Neural cell (in vitro differentiated cells): ENCODE measurements at regions not wholly inside any gene's neighbourhood (a gene's known extent, or its start where the extent isn't known, plus 50 kb on each side); places are given as distances from the start of the nearest gene placed in this dataset.

ENCODE experiments used
- H2AFZ ChIP-seq: fragments of 200-600, 300-800 bp; sonication (generic), shearing (Covaris generic); 2 replicates; pipeline ENCODE4 v1.6.0; 2014; ENCODE audit warnings: low read depth, mild to moderate bottlenecking, antibody characterized with exemption, low read length, moderate library complexity
- H3F3A ChIP-seq: fragments of 200-600 bp; shearing (Covaris generic); 2 replicates; pipeline ENCODE4 v1.6.1; 2016; ENCODE audit warnings: mild to moderate bottlenecking, moderate library complexity, mixed read lengths, antibody characterized with exemption, low read length; ENCODE audit not compliant: insufficient read depth, poor library complexity, severe bottlenecking
- H3K27ac ChIP-seq: fragments of 200-600, 300-800 bp; sonication (generic), shearing (Covaris generic); 2 replicates; pipeline ENCODE4 v1.5.1; 2014; ENCODE audit warnings: mild to moderate bottlenecking, low read length, moderate library complexity
- H3K27me3 ChIP-seq: fragments of 300-800, 200-600 bp; sonication (generic), shearing (Covaris generic); 2 replicates; pipeline ENCODE4 v1.6.0; 2014; ENCODE audit warnings: mild to moderate bottlenecking, low read depth, low read length, moderate library complexity; ENCODE audit not compliant: insufficient read depth
- H3K36me3 ChIP-seq: fragments of 300-800, 200-600 bp; sonication (generic), shearing (Covaris generic); 2 replicates; pipeline ENCODE4 v1.5.1; 2014; ENCODE audit warnings: mild to moderate bottlenecking, antibody characterized with exemption, low read length, moderate library complexity; ENCODE audit not compliant: insufficient read depth
- H3K4me2 ChIP-seq: fragments of 300-800, 200-600 bp; sonication (generic), shearing (Covaris generic); 2 replicates; pipeline ENCODE4 v1.6.0; 2014; ENCODE audit warnings: mild to moderate bottlenecking, low read length
- H3K4me3 ChIP-seq: fragments of 300-800, 200-600 bp; sonication (generic), shearing (Covaris generic); 2 replicates; pipeline ENCODE4 v1.5.1; 2014; ENCODE audit warnings: mild to moderate bottlenecking, low read length, moderate library complexity
- H3K79me2 ChIP-seq: fragments of 200-600 bp; shearing (Covaris generic); replicated peaks from 2 replicates; pipeline ENCODE4 v1.6.0; 2014; ENCODE audit warnings: mild to moderate bottlenecking, low read length, moderate library complexity; ENCODE audit not compliant: insufficient read depth
- H3K9ac ChIP-seq: fragments of 300-800, 200-600 bp; sonication (generic), shearing (Covaris generic); 2 replicates; pipeline ENCODE4 v1.6.1; 2016; ENCODE audit warnings: mild to moderate bottlenecking, low read length, mixed read lengths
- H3K9me2 ChIP-seq: fragments of 200-600 bp; shearing (Covaris generic); 2 replicates; pipeline ENCODE4 v1.6.1; 2016; ENCODE audit warnings: mild to moderate bottlenecking, low read length, mixed read lengths; ENCODE audit not compliant: insufficient read depth
- H3K9me3 ChIP-seq: fragments of 200-600, 300-800 bp; sonication (generic), shearing (Covaris generic); 2 replicates; pipeline ENCODE4 v1.6.1; 2016; ENCODE audit warnings: mild to moderate bottlenecking, mixed run types, low read length, moderate library complexity, mixed read lengths
- H4K20me1 ChIP-seq: fragments of 200-600 bp; shearing (Covaris generic); 2 replicates; pipeline ENCODE4 v1.6.1; 2016; ENCODE audit warnings: mild to moderate bottlenecking, mixed run types; ENCODE audit not compliant: insufficient read depth
- EP300 ChIP-seq: fragments of 450-650 bp; conservative IDR thresholded peaks from 2 replicates; pipeline ENCODE4 v1.6.1; 2014; ENCODE audit warnings: antibody characterized with exemption, mild to moderate bottlenecking, moderate library complexity; ENCODE audit not compliant: poor library complexity, severe bottlenecking
- EZH2 ChIP-seq: fragments of 200-600, 300-800 bp; shearing (Covaris generic), sonication (generic); IDR thresholded peaks from 2 replicates; pipeline ENCODE4 v1.6.1; 2014; ENCODE audit warnings: antibody characterized with exemption, low read length, borderline replicate concordance, mild to moderate bottlenecking; ENCODE audit not compliant: insufficient read depth, poor library complexity, severe bottlenecking
- MXI1 ChIP-seq: fragments of 450-650 bp; conservative IDR thresholded peaks from 2 replicates; pipeline ENCODE4 v1.6.1; 2014; ENCODE audit warnings: antibody characterized with exemption, mild to moderate bottlenecking; ENCODE audit not compliant: poor library complexity, severe bottlenecking
- POLR2AphosphoS5 ChIP-seq: IDR thresholded peaks from 2 replicates; pipeline ENCODE4 v1.6.1; 2012
- RAD21 ChIP-seq: fragments of 450-650 bp; conservative IDR thresholded peaks from 2 replicates; pipeline ENCODE4 v1.6.1; 2014; ENCODE audit warnings: antibody characterized with exemption, mild to moderate bottlenecking, moderate library complexity
- SMC3 ChIP-seq: fragments of 450-650 bp; conservative IDR thresholded peaks from 2 replicates; pipeline ENCODE4 v1.6.1; 2014; ENCODE audit warnings: antibody characterized with exemption, mild to moderate bottlenecking, moderate library complexity; ENCODE audit not compliant: poor library complexity
- TAF1 ChIP-seq: IDR thresholded peaks from 2 replicates; pipeline ENCODE4 v1.6.1; 2012; ENCODE audit warnings: low read depth
- TF ChIP-seq, protein P1 (sequence below): fragments of 450-650 bp; IDR thresholded peaks from 2 replicates; pipeline ENCODE4 v1.5.1; 2014; ENCODE audit warnings: antibody characterized with exemption, mild to moderate bottlenecking, moderate library complexity; ENCODE audit not compliant: poor library complexity, severe bottlenecking
- TF ChIP-seq, protein P2 (sequence below): IDR thresholded peaks from 2 replicates; pipeline ENCODE4 v1.6.1; 2012; ENCODE audit warnings: borderline replicate concordance

DNA sequence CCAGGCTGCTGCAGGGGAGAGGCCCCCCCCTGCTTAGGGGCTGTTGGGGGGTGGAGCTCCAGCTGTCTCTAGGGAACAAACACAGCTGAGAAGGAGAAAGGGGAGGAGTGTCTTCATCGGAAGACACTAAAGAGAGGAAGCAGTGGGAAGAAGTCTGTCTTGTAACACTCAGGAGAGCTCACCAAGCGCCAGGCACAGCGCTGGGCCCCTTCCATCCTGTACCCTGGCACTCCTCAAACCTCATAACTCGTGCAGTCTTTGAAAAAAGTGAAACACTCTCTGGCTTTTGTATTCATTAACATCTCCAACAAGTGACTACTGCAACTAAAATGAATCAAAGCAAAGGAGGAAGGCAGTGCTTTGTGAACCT lies 67.4 kb upstream of the PRDM11 start:
- H3K9me2 ChIP-seq, result no peaks in the 10 kb centered on the region
- H4K20me1 ChIP-seq, result no peaks in the 10 kb centered on the region
- H3K27me3 ChIP-seq, result no peaks in the 10 kb centered on the region
- H2AFZ ChIP-seq, result no peak overlapping the region
- H3K4me2 ChIP-seq, result no peak overlapping the region
- no peak overlapping the region for H3K4me3 ChIP-seq
- H3K79me2 ChIP-seq, result no peaks in the 10 kb centered on the region
- no peak overlapping the region for H3K27ac ChIP-seq
- TF ChIP-seq, protein P1, sequence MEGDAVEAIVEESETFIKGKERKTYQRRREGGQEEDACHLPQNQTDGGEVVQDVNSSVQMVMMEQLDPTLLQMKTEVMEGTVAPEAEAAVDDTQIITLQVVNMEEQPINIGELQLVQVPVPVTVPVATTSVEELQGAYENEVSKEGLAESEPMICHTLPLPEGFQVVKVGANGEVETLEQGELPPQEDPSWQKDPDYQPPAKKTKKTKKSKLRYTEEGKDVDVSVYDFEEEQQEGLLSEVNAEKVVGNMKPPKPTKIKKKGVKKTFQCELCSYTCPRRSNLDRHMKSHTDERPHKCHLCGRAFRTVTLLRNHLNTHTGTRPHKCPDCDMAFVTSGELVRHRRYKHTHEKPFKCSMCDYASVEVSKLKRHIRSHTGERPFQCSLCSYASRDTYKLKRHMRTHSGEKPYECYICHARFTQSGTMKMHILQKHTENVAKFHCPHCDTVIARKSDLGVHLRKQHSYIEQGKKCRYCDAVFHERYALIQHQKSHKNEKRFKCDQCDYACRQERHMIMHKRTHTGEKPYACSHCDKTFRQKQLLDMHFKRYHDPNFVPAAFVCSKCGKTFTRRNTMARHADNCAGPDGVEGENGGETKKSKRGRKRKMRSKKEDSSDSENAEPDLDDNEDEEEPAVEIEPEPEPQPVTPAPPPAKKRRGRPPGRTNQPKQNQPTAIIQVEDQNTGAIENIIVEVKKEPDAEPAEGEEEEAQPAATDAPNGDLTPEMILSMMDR, result no peak
- TF ChIP-seq EZH2, result no peak
- no peak for TF ChIP-seq SMC3
- no peak for TF ChIP-seq MXI1
- TF ChIP-seq POLR2AphosphoS5, result no peak
- TF ChIP-seq EP300, result no peak
- no peak for TF ChIP-seq TAF1
- TF ChIP-seq, protein P2, sequence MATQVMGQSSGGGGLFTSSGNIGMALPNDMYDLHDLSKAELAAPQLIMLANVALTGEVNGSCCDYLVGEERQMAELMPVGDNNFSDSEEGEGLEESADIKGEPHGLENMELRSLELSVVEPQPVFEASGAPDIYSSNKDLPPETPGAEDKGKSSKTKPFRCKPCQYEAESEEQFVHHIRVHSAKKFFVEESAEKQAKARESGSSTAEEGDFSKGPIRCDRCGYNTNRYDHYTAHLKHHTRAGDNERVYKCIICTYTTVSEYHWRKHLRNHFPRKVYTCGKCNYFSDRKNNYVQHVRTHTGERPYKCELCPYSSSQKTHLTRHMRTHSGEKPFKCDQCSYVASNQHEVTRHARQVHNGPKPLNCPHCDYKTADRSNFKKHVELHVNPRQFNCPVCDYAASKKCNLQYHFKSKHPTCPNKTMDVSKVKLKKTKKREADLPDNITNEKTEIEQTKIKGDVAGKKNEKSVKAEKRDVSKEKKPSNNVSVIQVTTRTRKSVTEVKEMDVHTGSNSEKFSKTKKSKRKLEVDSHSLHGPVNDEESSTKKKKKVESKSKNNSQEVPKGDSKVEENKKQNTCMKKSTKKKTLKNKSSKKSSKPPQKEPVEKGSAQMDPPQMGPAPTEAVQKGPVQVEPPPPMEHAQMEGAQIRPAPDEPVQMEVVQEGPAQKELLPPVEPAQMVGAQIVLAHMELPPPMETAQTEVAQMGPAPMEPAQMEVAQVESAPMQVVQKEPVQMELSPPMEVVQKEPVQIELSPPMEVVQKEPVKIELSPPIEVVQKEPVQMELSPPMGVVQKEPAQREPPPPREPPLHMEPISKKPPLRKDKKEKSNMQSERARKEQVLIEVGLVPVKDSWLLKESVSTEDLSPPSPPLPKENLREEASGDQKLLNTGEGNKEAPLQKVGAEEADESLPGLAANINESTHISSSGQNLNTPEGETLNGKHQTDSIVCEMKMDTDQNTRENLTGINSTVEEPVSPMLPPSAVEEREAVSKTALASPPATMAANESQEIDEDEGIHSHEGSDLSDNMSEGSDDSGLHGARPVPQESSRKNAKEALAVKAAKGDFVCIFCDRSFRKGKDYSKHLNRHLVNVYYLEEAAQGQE, result no peak
- TF ChIP-seq RAD21, result no peak
- no peak overlapping the region for H3K9ac ChIP-seq
- peaks cover 3% of the 10 kb centered on the region for H3F3A ChIP-seq
- no peaks in the 10 kb centered on the region for H3K36me3 ChIP-seq
- H3K9me3 ChIP-seq, result no peaks in the 10 kb centered on the region

DNA sequence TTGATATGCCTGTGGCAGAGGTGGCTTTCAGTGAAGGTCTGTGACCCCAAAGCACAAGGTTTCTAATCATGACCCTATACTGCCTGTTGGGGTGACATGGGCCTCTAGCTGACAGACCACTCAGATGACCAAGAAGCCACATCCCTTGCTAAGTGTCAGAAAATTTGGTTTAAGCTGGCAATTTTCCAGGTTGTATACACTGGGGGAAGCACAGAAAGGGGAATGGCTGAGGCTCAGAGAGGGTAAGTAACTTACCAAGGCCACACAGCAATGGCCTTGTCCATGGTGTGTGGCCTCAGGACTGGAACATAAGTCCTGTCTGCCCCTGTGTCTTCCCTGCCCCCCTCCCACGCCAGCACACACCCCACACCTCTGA lies 66.9 kb upstream of the PRDM11 start:
- Histone ChIP-seq H3K36me3 (no peaks in the 10 kb centered on the region), H3F3A (peaks cover 3% of the 10 kb centered on the region), H3K4me3 (no peak overlapping the region), H3K9ac (no peak overlapping the region), H3K4me2 (no peak overlapping the region), H3K9me3 (no peaks in the 10 kb centered on the region), H4K20me1 (no peaks in the 10 kb centered on the region), H3K9me2 (no peaks in the 10 kb centered on the region), H3K27me3 (no peaks in the 10 kb centered on the region), H3K79me2 (no peaks in the 10 kb centered on the region), H2AFZ (no peak overlapping the region), H3K27ac (no peak overlapping the region)
- TF ChIP-seq TAF1, result no peak
- TF ChIP-seq, protein P1, result no peak
- no peak for TF ChIP-seq RAD21
- no peak for TF ChIP-seq MXI1
- TF ChIP-seq, protein P2, result no peak
- TF ChIP-seq SMC3, result no peak
- TF ChIP-seq EZH2, result no peak
- no peak for TF ChIP-seq EP300
- TF ChIP-seq POLR2AphosphoS5, result no peak
